Fibroblast of villous mesenchyme (primary cell): ENCODE measurements at regions not wholly inside any gene's neighbourhood (a gene's known extent, or its start where the extent isn't known, plus 50 kb on each side); places are given as distances from the start of the nearest gene placed in this dataset. TPM values are rescaled to one million over a fixed set of nuclear protein-coding genes. Genes with fewer than 3 reads are reported as not detected.

Source experiments
- DNase-seq: peaks from one replicate; pipeline ENCODE4 v3.0.0-alpha.2; 2010; ENCODE audit warnings: low read depth
- H3K4me3 ChIP-seq: 2 replicates; pipeline ENCODE4 v1.5.1; 2011; ENCODE audit warnings: low read depth, mild to moderate bottlenecking, low read length
- small RNA-seq: library from RNA; depleted of rRNA; stranded (forward); fragments of <200 nt; gene quantifications from one replicate; pipeline ENCODE3, GENCODE V24; 2012
- TF ChIP-seq, protein P1 (sequence below): IDR thresholded peaks from 2 replicates; pipeline ENCODE4 v1.5.1; 2012; ENCODE audit warnings: low read depth, mild to moderate bottlenecking, low read length; ENCODE audit not compliant: insufficient read depth

DNA sequence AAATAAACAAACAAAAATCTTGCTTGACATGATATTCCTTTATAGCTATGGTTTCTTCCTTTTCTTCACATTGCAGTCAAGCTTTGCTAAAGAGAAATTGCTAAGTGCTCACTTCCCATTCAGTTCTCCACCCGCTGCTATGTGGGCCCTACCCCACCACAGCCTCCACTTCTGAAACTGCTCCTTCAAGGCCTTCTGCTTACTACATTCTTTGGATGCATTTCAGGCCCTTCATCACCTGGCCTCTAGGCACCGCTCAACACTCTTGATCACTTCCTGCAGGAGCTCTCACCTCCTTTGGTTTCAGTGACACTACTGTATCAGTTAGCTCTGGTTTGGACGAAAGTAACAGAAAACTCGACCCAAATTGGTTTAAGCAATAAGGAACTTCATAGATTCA is 72.4 kb downstream of the KLF5 start:
- no peak for DNase-seq
- TF ChIP-seq, protein P1, sequence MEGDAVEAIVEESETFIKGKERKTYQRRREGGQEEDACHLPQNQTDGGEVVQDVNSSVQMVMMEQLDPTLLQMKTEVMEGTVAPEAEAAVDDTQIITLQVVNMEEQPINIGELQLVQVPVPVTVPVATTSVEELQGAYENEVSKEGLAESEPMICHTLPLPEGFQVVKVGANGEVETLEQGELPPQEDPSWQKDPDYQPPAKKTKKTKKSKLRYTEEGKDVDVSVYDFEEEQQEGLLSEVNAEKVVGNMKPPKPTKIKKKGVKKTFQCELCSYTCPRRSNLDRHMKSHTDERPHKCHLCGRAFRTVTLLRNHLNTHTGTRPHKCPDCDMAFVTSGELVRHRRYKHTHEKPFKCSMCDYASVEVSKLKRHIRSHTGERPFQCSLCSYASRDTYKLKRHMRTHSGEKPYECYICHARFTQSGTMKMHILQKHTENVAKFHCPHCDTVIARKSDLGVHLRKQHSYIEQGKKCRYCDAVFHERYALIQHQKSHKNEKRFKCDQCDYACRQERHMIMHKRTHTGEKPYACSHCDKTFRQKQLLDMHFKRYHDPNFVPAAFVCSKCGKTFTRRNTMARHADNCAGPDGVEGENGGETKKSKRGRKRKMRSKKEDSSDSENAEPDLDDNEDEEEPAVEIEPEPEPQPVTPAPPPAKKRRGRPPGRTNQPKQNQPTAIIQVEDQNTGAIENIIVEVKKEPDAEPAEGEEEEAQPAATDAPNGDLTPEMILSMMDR = no peak
- no peak overlapping the region for H3K4me3 ChIP-seq

DNA sequence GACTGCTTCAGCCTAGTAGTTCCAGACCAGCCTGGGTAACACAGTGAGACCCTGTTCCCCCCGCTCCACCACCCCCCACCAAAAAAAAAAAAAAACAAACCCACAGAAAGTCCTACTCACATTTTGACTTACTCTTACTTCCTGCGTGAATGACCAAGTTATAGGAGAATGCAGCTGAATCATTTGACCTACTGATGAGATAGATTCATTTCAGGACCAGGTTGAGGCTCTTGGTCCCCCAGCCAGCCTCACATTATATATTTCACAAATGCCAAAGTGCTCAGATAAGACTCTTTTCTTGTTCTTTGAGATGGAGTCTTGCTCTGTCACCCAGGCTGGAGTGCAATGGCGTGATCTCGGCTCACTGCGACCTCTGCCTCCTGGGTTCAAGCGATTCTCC is 70.2 kb downstream of the KLF5 start:
- TF ChIP-seq, protein P1 = no peak
- no peak overlapping the region for H3K4me3 ChIP-seq
- no peak for DNase-seq

Small RNA genes in the stretch of these regions (small RNA-seq; reads per million reads assigned to genes)
- gene AL162376.1 (not detected), gene RNU4-10P (not detected), gene RNY1P8 (not detected)
